Left forelimb (tissue), 1 donor: ENCODE measurements at regions not wholly inside any gene's neighbourhood (a gene's known extent, or its start where the extent isn't known, plus 50 kb on each side); places are given as distances from the start of the nearest gene placed in this dataset.

ENCODE experiments used
- DNase-seq: peaks from one replicate; pipeline ENCODE4 v3.0.0-alpha.2; 2018; ENCODE audit warnings: low spot score

- DNase-seq: no peak
Observed at GRCh38 chr2:163456953-163457743, 278.7 kb downstream of the FIGN start.

DNA sequence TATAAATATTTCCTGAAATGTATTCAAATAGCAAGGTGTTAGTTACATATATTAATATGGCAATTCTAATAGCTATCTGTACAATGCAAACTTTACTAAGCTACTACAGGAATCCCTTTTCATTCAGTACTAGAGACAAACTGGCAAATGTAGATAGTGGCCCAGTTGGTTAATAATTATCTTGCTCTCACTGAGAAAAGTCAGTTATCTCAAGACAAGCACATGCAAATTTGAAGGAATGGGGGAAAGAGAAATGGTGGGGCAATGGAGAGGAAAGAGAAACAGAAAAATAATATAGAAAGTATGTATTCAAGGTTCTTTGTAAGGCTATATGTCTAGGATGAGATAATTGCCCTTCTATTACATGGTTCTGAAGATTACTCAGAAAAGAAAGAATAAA lies 280.0 kb downstream of the FIGN start:
- DNase-seq: no peak

GRCh38 chr2:163453920-163454319 lies 281.9 kb downstream of the FIGN start:
- no peak for DNase-seq

- DNase-seq: no peak
Observed at GRCh38 chr2:163441603-163442002, 294.2 kb downstream of the FIGN start.

DNA sequence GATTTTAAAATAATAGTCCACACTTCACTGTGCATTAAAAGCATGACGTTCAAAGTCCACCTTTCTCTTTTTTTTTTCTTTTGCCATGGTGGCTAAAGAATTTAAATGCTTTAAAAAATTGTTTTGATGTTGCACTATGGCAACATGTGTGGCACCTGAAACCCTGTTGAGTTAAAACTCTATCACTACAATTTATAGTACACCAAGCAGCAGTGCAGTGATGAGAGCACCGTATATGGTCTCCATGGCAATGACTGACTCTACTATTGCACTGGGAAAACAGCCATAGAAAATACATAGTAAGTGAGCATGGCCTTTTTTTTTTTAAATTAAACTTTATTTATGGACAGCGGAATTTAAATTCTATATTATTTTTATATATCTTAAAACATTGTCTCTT lies 298.8 kb downstream of the FIGN start:
- no peak for DNase-seq

GRCh38 chr2:163428187-163428586 lies 307.6 kb downstream of the FIGN start:
- DNase-seq: no peak

DNA sequence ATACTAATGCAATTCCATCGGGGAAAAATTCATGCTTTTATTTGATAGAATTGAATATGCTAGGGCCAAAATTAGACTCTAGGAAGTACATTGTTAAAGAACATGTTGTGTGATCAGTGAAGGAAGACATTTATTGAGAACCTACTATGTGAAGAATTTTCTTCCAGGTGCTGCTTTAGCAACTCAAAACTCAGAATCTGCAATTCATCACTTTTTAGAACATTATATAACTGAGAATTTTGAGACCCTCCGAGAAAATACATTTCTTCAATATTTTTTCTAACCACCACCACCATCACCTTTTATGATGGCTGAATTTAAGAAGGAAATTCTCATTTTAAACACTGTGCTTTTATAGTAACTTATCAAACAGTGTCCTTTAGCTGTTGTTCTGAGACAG lies 315.2 kb downstream of the FIGN start:
- no peak for DNase-seq

DNA sequence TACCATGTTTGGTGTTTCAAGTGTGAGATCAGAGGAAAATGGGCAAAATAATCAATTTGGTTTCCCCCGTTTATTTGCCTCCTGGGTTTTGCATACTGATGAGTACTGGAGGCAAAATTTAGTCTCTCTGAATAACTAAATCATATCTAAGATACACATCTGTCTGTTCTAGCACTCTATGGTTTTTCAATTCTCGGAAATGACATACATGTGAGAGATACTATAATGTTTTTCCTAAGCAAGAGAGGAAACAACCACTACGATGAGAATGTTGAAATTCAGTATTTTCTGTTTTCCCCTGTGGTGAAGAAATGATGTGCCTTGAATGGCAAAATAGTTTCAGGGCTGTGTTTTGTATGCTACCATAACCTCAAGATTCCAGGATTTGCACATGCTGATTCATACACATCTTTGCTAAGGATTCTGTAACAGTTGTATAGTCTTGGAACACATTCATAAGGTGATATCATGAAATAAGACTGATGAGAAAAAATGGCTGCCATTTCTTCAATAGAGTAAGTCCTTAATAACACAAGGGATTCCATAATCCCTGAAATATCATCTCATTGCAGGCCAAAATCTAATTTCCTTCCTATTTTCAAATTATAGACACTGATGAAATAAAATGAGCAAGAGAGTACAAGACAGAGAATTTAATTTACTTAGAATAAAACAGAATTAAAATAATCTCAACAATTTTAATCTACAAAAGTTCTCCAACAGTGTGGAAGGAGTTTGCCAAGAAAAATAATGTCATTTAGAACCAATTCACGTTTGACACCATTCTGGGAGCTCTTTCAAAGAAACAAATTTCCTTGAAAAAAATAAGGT lies 316.6 kb downstream of the FIGN start:
- no peak for DNase-seq

- DNase-seq: no peak
Observed at GRCh38 chr2:163417596-163418337, 318.0 kb downstream of the FIGN start.

DNA sequence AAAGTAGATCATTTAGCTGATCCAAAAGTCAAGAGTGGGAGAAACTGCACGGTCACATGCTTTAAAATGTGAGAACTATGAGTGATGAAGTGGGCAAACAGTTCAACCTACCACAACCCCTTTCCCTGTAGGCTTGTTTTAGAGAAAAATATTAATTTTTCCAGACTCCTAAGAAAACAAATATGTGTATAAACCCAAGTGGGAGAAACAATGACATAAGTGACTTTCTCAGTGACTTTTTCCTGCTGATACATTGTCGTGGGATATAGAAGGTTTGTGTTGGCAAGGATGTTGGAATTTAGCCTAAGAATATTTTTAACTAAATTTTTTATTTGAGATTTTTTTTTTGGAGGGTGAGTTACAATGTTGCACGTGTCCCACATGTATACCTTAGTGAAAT lies 321.7 kb downstream of the FIGN start:
- DNase-seq: no peak

DNA sequence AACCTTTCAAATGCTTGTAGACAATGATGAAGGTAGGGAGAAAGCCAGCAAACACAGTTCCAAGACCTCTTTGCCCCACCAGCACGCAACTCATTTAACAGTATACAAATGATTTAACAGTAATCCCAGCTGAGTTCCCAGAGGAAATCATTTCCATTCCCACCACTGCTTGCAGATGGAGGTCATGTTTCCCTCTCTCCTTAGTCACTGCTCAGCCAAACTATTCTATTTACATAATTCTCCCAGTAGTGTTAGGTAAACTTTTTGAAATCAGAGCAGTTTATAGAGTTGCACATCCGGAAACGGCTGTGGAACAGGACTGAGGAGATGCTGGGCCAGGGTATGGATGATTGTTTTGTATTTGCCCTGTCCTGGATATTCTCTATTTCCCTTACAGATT lies 328.5 kb downstream of the FIGN start:
- no peak for DNase-seq

GRCh38 chr2:163405298-163405697 lies 330.5 kb downstream of the FIGN start:
- DNase-seq: no peak

GRCh38 chr2:163401481-163401880 lies 334.3 kb downstream of the FIGN start:
- no peak for DNase-seq

DNA sequence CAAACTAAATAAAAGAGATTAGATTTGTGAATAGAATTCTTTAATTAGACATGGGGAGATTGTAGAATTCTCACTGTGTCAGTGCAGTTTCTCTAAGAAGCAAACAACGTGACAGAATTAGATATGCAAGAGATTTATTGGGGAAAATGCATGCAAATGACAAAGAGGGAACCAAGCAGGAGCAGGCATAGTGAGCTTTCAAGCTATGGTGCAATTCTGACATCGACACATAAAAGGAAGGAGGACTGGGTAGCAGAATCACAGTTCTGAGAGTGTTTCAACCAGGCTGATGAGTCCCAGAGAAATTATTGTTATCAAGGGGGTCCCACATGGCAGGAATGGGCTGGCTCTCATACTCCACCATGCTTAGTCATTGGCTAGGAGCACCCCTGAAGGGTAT lies 338.4 kb downstream of the FIGN start:
- no peak for DNase-seq

GRCh38 chr2:163395602-163396001 lies 340.2 kb downstream of the FIGN start:
- DNase-seq: no peak

- no peak for DNase-seq
Observed at GRCh38 chr2:163389838-163390237, 346.0 kb downstream of the FIGN start.

DNA sequence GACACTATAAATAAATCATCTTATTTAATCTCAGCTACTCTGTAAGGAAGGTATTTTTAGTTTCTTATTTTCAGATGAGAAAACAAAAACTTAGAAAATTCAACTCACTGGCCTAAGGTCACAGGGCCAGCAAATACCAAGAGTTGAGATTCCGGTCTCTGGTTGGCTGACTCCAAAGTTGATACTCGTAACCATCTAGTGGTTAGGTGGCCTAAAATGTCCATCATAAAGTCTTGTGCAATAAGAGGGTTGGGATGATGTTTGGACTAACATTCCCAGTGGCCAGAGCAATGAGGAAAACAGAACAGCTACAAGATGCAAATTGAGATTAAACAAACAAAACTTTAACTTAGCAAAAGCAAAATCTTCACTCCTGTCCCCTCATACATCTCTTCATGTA lies 360.3 kb downstream of the FIGN start:
- no peak for DNase-seq

- DNase-seq: no peak
Observed at GRCh38 chr2:163375070-163375469, 360.7 kb downstream of the FIGN start.

DNA sequence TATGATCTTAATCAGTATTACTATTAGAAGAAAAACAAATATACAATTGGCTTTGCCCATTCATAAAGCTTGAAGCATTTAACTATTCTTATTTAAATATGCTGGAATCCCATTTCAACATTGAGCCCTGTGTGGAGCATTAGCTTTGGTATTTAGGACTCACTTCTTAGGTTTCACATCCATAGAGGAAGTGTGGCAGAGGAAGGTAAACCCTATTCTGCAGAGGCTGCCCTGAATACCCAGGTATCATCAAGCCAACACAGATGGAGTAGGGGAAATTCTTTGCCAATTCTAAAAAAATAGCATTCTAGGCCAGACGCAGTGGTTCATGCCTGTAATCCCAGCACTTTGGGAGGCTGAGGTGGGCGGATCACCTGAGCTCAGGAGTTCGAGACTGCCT lies 361.5 kb downstream of the FIGN start:
- DNase-seq: no peak

GRCh38 chr2:163373496-163373895 lies 362.3 kb downstream of the FIGN start:
- DNase-seq: no peak

DNA sequence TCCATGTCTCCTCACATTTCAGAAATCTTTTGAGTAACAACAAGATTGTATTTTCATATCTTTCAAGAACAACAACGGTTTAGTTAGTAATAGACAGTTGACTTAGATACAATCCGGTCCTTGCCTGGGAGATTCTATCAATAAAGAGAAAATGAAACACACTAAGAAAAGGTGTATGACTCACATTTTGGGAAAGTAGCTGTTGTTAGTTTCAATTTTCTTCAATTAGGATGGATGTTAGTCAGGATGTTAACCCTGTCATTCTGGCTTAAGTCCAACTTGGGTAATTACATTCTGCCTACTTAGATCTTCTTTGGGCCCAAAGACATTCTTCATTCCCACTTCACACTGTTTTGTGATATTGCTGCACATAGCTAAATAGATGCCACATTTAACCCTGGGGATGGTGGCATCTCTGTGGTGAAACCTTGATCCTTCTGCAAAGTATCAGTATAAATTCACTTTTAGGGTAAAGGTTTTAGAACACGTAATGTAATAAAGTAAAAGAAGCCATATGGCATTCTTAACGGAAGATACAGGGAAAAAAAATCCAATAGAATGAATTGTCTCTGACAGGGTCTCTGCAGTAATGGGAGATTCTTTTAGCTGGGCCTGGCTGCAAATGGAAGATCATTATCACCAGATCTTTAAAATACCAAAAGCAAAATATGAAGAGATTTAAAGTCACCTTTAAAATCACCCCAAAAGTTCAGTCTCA lies 365.5 kb downstream of the FIGN start:
- DNase-seq: no peak

DNA sequence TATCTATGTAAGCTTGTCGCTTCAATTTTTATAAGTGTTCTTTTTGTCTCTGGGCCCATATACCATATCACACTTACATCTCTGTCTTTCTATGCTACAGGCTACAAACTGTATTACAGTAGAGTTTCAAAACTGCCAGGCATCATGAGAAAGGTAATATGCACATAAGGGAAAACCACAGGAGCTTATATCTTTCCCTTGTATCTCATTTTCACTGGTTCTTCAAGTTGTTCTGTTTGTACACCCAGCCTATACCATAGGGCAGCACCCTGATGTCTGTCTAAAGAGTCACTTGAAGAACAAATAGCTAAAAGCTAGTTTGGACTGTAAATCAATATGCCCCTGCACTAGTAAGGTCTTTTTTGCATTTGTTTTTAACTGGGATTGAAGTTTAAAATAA lies 366.7 kb downstream of the FIGN start:
- DNase-seq: no peak
